ENCODE measurements at regions not wholly inside any gene's neighbourhood (a gene's known extent, or its start where the extent isn't known, plus 50 kb on each side); places are given as distances from the start of the nearest gene placed in this dataset.
"Not testable (repeated sequence)": the region's sequence is repeated elsewhere in the genome, so short reads cannot be mapped to it uniquely, and the experiment has no call there.

DNA sequence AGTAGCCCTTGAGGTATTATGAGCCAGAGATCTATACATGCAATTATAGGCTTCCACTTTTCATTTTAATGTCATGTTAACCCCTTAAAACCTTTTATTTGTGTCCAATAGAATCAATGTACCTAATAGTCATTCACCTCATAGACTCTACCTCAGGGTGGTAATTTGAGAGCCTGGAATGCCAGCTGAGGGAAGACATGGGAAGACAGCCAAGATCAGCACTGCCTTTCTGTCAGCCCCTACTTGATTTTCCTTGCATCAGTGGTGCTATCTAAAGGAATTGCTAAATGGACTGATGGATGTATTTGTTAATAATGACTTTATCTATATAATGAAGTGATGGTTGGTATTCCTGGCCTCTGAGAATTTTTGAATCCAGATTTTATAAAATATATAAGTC is 113.3 kb upstream of the GBE1 start:
- DNase-seq = no peak

DNA sequence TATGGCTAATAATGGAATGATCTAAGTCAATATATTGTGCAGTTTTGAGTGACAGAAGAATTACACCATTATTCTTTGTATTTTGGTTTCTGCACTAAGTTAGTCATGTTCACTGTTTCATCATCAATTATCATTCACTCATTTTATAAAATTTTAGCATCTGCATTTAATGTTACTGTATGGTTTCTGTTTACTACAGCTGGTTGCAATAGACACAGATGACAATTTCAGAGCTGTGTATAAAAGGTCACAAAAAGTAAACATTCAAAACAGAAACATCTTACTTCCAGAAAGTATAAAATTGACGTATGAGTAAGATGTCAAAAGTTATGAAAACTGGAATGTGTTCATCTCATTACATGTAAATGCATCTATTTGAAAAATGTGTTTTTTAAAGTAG is 111.1 kb upstream of the GBE1 start:
- no peak for DNase-seq

DNA sequence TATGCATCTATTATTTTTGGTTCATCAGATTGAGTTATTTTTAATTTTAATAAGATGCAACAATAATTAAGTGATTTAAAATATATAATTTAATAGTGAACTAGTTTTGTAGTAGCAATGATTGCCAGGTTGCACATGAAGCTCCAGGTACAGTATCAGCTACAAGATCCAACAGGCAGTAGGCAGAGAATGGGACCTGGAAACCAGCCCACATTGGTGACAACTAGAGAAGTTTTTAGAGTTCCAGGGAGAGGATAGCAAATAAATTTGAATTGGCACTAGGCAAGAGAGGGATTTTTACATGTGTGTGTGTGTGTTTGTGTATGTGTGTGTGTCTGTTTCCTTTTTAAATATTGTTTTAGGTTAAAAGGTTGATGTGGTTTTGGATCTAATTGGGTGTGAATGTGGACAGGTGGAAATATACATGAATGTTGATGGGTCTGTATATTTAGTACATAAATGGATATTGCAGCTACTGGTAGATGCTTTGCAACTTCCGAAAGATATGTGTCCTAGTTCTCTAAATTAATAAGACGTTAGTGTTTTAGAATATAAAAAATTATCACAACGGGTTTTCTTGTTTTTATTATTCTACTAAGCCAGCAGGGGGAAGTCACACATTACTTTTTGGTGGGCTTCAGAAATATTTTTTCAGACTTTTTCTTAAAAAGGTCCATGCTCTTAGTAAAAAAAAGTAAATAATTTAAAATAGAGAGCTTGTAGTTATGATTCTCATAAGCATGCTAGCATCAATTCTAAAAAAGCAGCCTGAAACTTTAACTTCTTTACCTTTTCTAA is 110.1 kb upstream of the GBE1 start:
- no peak for DNase-seq

DNA sequence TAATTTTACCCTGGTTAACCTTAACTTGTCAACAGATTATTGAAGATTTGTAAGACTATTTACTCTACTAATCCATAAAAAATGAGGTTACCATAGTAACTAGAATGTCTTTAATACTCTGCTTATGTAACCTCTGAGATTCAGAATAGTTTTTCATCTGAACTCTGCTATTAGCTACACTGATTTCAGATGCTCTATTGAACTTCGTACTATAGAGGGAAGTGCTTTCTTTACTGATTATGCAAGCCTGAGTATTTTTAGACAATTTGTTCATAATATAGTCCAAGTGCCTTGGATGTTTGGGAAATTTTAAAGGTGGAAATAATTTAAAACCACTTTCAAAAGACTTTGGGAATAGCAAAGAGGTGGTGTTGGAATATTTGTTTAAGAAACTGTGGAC is 107.9 kb upstream of the GBE1 start:
- DNase-seq = no peak

DNA sequence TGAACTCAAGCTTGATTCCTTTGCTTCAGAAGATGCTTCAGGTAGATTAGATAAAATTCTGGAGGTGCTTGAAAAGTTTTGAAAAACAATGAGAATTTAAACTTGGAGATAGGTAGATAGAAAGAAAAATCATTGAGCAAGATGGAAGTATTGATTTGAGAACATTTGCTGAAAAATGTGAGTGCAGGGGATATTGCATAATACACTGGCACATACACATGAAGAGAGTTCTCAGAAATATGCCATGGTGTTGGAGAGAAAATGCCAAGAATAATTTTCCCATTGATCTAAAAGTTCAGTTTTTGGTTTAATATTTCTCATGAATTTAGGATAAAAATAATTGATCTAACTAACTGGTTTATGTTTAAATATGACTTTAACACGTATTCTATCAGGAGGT is 107.2 kb upstream of the GBE1 start:
- no peak for DNase-seq

DNA sequence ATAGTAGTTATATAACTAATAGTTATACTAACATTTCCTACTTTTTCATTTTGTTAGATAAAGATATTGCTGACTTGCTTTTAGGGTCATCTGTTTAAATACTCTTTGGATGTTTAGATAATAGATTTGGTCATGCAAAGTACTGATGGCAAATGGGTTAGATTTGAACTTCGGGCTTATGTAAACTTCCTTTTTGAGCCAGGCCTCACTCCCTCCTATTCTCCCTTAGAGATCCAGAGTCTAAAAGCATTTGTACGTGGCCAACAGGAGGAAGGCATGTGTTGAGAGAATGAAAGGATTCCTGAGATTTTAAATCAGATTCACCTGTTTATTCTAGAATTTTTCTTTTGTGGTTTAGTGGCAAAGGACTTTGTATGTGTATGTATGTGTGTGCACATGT is 106.4 kb upstream of the GBE1 start:
- DNase-seq = no peak

DNA sequence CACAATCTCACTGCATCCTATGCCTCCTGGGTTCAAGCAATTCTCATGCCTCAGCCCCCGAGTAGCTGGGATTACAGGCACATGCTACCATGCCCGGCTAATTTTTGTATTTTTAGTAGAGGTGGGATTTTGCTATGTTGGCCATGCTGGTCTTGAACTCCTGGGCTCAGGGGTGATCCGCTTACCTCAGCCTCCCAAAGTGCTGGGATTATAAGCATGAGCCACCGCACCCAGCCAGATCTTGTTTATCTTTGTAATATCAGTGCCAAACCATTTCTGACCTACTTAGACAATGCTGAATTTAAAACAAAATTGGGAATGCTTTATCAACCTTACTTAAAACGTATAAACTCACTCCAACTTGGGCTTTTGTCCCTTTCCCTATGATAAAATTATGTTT is 103.7 kb upstream of the GBE1 start:
- not testable (repeated sequence) for DNase-seq

DNA sequence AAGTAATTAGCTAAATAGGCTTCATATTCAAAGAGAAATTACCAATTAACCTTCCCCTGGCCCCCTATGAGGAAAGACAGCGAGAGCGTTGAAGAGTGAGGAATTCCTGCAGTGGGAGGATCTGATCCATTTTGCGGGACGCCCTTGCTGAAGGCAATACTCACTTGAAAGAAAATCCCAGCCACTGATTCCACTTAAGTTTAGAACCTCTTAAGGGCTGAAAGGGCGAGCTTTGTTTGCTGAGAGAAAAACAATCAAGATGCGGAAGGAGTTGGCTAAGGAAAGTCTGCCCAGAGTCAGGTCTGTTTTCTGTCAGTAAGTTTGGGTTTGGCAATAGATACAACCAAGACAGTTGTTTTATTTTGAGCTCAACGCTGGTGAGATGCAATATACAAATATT is 102.8 kb upstream of the GBE1 start:
- DNase-seq = no peak

DNA sequence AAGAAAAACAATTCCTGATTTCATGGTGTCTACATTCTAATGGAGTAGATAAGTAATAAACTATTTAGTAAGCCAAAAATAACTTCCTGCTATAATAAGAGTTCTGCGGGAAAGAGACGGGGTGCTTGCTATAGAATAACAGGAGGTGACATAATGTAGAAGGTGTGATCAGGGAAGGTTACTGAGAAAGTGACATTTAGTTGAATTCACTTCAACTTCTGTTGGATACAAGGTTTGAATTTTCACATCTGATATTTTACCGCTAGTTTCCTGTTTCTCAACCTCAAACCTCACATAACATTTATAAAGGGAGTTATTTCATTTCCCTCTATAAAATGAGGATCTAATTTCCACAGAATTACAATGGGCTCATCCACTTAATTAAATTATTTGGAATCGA is 102.3 kb upstream of the GBE1 start:
- DNase-seq = no peak

DNA sequence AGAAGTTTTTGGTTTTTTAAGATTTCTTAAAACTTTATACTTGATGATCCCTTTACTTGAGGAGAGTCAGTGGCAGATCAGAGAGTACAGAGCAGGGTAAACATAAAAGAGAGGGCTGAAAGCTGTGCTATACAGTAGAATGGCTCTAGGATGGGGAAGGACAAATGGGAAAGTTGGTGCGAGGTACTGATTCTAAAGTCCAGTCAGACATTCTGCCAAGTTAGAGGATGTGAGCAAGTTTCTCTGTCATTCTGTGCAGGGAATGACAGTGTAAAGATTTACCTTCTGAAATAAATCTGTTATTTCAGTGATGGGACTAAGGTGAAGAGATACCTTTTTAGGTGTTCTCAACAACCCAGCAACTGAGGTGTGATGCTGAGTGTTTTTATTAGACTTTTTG is 100.1 kb upstream of the GBE1 start:
- no peak for DNase-seq

DNA sequence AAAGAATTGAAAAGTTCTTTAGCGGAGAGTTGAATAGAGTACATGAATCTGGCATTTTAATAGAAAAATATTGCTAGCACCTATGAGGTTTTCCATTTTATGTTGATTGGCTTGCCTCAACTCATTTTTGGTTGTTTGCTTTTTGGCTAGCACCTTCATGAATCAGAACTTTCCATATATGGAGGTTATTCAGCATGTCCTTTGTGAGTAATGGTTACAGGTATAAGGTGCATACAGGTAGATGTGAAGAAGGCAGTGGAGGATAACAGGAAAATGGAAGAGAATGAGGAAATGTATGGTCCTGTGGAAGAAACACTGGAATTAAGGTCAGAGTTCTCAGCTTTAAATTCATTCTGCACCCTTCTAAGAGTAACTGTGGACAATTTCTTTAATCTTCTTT is 98.1 kb upstream of the GBE1 start:
- DNase-seq = no peak

DNA sequence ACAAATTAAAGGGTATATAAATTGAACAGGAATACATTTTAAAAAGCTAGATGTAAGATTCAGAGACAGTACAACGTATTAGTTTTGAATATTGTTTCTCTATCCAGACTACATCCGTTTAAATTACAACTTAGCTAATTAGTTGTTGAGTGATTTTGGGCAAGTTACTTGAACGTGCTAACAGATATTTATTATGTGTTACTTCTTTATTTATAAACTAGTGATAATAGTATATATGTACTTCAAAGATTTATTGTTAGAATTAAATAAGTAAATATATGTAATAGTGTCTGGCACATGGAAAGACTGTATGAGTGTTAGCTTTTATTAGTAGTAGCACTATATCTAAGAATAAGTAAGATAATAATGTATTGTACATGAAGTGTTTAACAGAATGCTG is 92.0 kb upstream of the GBE1 start:
- no peak for DNase-seq

DNA sequence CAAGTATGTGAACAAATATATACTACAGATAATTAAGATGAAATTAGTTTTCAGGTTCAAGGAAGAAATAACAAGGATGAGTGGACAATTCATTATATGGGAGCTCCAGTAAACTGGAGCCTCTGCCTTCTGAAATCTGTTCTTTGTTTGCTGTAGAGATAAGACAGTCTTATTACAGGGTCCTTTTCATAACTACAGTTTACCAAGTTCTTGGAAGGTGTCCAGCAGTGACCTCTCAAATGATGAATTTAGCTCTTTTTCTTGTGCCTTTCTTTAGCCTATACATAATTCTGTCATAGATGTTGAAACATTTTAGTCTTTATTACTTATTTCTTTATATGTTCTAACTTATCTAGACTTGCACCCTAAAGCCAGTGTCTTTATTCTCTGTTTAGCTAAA is 89.7 kb upstream of the GBE1 start:
- DNase-seq = no peak

DNA sequence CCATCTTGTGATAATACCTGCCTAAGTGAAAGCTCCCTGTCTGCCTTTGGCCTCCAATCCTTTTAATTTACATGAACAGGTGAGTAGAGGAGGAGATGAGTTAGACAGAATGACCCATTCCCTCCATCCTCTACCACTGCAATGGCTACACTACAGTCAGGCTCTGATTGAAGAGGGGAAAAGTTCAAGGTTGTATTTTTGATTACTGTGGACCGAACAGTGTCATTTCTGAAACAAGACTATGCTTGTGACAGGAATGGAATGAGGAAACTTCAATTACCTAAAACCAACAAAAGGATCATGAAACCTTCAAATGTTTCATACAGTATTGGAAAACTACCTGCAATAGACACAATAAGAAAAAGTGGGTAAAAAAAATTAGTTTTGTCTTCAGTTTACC is 85.5 kb upstream of the GBE1 start:
- no peak for DNase-seq

DNA sequence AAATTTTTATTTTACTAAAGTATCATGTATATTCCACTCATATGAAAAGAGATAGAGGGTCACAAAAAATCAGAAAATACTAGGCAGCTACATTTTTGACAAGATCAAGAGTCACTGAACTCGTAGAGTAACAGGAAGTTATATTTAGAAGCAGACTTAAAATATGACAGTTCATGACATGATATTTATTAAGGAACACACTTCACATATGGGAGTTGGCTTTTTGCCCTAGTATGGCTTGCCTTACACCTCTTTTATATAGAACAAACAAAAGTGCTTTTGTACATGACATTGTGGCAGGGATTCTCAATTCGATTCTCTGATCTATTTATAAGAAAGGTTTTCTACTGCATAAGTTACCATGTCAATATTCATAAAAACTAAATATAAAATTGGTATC is 80.1 kb upstream of the GBE1 start:
- no peak for DNase-seq

DNA sequence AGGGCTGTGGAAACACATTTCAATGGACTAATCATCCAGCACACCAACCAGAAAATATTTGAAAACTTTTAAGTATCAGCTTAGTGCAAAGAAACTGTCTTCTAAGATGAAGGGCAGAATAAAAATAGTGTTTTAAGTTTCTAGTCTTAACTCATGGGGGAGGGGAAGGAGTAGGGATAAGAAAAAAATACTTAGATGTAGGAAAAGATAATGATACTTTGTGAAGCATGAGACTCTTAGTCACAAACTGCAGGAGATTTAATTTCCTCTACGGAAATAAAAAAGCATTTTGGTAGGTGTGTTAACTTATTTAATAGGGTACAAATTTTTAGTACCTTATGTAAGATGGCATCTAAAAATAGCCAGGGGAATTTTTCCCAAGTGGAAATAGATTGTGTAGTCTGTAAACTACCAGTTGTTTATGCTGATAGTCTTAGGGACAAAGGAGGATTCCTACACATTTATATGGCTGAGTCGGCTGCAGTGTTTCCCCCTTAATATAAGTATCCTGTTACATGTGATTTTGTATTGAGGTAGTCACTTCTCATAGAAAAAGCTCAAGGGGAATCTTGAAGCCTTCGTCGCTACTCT is 78.2 kb upstream of the GBE1 start:
- no peak for DNase-seq

DNA sequence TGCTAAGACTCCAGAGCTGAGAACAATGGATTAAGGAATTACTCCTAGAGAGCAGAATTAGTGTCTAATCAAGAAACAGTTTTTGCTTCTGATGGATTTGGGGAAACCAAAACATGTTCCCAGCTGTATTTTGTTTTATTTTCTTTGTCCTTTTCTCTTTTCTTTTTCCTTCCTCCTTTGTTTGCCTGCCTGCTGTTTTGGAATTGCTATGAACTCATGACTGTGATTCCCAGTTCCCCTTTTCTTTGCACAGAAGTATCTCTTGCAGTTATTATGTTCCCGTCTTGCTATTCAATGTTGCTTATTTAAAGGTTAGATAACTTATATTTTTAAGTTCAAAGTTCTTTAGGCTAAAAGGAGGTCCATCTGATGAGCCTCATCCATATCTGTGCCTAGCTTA is 77.0 kb upstream of the GBE1 start:
- DNase-seq = no peak

DNA sequence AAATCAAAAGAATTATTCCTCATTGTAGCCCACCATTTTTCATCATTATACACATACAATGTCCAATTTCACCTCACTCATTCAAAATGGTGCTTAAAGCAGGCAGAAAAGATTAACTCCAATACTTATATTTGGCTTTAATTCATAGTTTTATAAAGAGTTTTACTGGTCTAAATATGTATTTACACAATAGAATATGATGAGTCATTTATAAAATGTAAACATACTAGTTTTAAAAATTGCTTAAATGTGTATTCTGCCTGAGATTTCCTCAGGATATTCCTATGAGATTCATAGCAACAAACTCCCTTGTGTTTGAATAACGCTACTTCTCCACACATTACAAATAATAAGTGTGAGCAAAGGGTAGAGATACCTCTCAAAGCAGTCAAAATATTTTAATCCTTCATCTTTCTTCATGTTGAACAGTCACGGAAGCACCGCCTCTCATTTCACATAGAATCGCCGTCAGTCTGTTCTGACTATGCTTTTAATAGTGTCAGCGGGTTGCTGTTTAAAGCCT is 75.7 kb upstream of the GBE1 start:
- no peak for DNase-seq

DNA sequence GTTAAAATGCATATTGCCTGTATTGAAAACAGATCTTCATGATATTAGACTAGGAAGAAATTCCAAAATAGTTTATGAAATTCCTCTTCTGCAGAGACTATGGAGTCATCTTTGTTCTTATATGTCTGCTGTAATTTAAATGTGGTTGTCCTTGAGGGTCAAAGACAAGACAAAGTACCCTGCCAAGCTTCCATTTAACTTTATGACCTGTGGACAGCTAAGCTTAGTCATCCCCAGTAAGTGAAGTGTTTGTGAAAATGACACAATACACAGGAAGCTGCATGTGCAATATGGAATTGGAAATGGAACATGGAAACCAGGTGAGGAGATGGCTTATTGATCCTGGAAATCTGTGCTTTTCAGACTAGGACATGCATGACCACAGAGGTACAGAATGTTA is 68.5 kb upstream of the GBE1 start:
- DNase-seq = no peak

DNA sequence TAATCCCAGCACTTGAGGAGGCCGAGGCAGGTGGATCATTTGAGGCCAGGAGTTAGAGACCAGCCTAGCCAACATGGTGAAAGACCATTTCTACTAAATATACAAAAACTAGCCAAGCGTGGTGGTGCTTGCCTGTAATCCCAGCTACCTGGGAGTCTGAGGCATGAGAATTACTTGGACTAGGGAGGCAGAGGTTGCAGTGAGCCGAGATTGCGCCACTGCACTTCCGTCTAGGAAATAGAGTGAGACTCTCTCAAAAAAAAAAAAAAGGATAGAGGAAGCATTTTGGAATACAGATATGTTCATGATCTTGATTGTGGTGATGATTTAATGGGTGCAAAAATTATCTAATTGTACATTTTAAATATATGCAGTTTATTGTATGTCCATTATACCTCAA is 67.8 kb upstream of the GBE1 start:
- not testable (repeated sequence) for DNase-seq

DNA sequence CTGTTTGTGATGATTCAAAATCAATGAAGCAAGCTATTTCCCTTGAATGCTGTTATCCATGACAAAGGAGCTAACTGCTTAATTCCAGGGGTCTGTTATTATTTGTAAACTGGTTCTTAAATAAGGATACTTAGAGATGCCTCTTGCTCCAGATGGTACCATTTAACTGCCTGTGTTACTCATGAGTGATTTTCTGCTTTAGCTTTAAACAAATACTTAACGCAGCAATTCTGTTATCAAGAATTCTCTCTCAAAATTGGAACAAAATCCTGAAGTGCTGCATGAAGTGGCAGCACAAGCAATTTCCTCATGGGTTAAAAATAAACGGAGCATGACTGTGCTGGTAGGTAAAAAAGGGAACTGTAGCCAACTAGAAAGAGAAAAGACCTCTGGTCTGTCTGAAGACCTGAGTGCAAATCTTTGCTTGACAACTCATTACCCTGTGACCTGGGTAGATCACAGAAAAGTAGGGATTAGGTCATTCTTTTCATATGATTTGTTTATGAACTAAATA is 62.5 kb upstream of the GBE1 start:
- DNase-seq = no peak

DNA sequence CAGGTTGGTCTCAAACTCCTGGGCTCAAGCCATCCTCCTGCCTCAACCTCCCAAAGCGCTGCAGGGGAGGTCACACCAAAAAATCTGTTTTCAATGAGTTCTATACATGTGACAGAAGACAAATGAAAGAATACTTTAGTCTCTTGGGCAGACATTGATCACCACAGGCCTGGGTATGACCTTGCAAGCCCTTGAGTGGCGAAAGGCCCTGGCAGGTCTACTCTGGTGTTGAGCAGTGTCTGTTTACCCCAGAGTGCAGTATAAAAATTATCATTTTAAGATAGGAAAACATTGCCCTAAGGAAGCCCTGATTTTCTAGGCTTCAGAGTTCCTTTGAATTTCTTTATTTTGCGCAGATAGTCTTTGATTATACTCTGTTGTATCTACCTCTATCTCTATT is 61.6 kb upstream of the GBE1 start:
- no peak for DNase-seq

DNA sequence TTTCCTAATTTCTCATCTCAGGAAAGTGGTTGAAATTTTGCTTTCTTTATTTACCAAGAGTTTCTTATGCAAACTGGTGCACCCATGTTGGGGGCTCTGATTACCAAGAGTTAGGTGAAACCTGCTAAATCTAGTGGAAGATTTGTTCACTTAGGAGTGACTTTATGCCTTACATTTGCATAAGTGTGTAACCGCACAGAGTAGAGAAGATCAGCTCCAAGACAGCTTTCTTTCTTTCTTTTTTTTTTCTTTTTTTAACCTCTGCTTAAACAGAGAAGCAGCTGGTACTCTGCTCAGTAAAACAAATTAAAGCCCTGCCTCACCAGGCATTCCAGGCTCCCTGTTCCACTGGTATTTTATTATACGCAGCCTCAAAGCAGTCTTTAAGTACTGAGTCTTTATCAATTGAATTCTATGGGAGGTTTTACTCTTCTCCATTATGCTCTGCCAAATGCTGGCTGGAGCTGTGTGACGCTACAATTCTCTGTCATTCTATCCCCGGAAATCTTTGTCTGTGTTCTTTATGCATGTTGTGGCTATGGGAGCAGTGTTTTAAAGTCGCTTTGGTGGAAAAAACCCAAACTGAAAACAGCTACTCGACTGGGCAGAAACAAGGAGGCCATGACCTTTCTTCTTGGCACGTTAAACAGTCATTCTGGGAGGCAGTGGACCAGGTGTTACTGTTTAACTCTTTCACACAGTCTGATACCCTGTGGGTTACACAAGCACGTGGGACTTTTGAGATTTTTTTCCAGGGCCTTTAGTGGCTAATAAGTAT is 55.2 kb upstream of the GBE1 start:
- no peak for DNase-seq

DNA sequence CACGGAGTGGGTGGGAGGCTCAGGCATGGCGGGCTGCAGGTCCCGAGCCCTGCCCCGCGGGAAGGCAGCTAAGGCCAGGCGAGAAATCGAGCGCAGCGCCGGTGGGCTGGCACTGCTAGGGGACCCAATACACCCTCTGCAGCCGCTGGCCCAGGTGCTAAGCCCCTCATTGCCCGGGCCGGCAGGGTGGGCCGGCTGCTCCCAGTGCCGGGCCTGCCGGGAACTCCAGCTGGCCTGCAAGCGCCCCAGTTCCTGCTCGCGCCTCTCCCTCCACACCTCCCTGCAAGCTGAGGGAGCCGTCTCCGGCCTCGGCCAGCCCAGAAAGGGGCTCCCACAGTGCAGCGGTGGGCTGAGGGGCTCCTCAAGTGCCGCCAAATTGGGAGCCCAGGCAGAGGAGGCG is 50.7 kb upstream of the GBE1 start:
- DNase-seq = not testable (repeated sequence)

Data from NCI-H1048 (cell line).